H1 (cell line): ENCODE measurements at regions not wholly inside any gene's neighbourhood (a gene's known extent, or its start where the extent isn't known, plus 50 kb on each side); places are given as distances from the start of the nearest gene placed in this dataset.

Experiments
- CTCF ChIA-PET: fragments of 300-600 bp; sonication (Branson Sonifier 250); formaldehyde crosslinking; loops from one replicate; lab custom pipeline; 2021; ENCODE audit not compliant: partially characterized antibody; lab: Charles Lee
- POLR2A ChIA-PET: fragments of 300-600 bp; sonication (Branson Sonifier 250); formaldehyde crosslinking; loops from one replicate; lab custom pipeline; 2021; ENCODE audit warnings: inconsistent platforms; ENCODE audit not compliant: partially characterized antibody; lab: Charles Lee
- DNase-seq, 2 experiments: peaks; one replicate each; pipeline versions ENCODE4 v3.0.0 to v3.0.0-alpha.2; 2010 to 2022; ENCODE audit warnings: low spot score in 2 of 2, low read depth in 1 of 2, mixed read lengths in 1 of 2
- FAIRE-seq: peaks from 2 replicates; lab custom pipeline; 2011; peaks lifted over from hg19 to GRCh38; lab: Jason Lieb, UNC
- H2AFZ ChIP-seq: 2 replicates; pipeline ENCODE4 v1.8.1; 2012; ENCODE audit warnings: low read length, inconsistent platforms
- H2AK5ac ChIP-seq: 2 replicates; pipeline ENCODE4 v1.6.1; 2013; ENCODE audit warnings: low read depth, low read length
- H2BK120ac ChIP-seq: replicated peaks from 2 replicates; pipeline ENCODE3; 2013; ENCODE audit warnings: low read depth, low read length, inconsistent platforms
- H2BK12ac ChIP-seq: 2 replicates; pipeline ENCODE4 v1.6.1; 2013; ENCODE audit warnings: low read depth, low read length
- H2BK15ac ChIP-seq: 2 replicates; pipeline ENCODE4 v1.6.1; 2013; ENCODE audit warnings: low read length
- H2BK20ac ChIP-seq: 2 replicates; pipeline ENCODE4 v1.6.1; 2013; ENCODE audit warnings: low read length
- H2BK5ac ChIP-seq: 2 replicates; pipeline ENCODE4 v1.6.1; 2013; ENCODE audit warnings: low read depth, low read length
- H3K14ac ChIP-seq: 2 replicates; pipeline ENCODE4 v1.6.1; 2013; ENCODE audit warnings: inconsistent platforms; ENCODE audit not compliant: insufficient read length
- H3K18ac ChIP-seq: 2 replicates; pipeline ENCODE4 v1.6.1; 2013; ENCODE audit warnings: low read length; ENCODE audit errors: extremely low read depth
- H3K23ac ChIP-seq: 2 replicates; pipeline ENCODE4 v1.6.1; 2013; ENCODE audit warnings: inconsistent platforms; ENCODE audit not compliant: insufficient read length
- H3K23me2 ChIP-seq: 2 replicates; pipeline ENCODE4 v1.6.1; 2013; ENCODE audit warnings: low read depth, low read length
- H3K27ac ChIP-seq: 2 replicates; pipeline ENCODE4 v1.6.1; 2011; ENCODE audit warnings: low read depth, low read length, inconsistent platforms
- H3K27me3 ChIP-seq, 4 experiments: replicated peaks in 1 of 4; 1 replicate in 1 of 4; 2 replicates in 3 of 4; pipeline versions ENCODE4 v1.6.1 to v1.8.1; 2011 to 2013; ENCODE audit warnings: low read length in 3 of 4, mild to moderate bottlenecking in 3 of 4, inconsistent platforms in 2 of 4, mixed read lengths in 2 of 4, moderate library complexity in 1 of 4; ENCODE audit not compliant: control insufficient read depth in 3 of 4, insufficient read depth in 3 of 4; ENCODE audit errors: extremely low read depth in 1 of 4
- H3K36me3 ChIP-seq, 4 experiments: 2 replicates each; pipeline versions ENCODE4 v1.6.1 to v1.8.1; 2011 to 2013; ENCODE audit warnings: mild to moderate bottlenecking in 4 of 4, low read length in 3 of 4, moderate library complexity in 2 of 4, control low read depth in 1 of 4, inconsistent platforms in 1 of 4; ENCODE audit not compliant: insufficient read depth in 4 of 4, control insufficient read depth in 2 of 4
- H3K4ac ChIP-seq: replicated peaks from 2 replicates; pipeline ENCODE3; 2013; ENCODE audit warnings: low read length, low read depth, mixed read lengths, inconsistent platforms; ENCODE audit not compliant: insufficient read length
- H3K4me1 ChIP-seq, 4 experiments: replicated peaks in 1 of 4; 1 replicate in 1 of 4; 2 replicates in 3 of 4; pipeline versions ENCODE4 v1.6.1 to v1.8.1; 2011 to 2013; ENCODE audit warnings: low read length in 3 of 4, inconsistent platforms in 2 of 4, mixed read lengths in 1 of 4; ENCODE audit not compliant: insufficient read depth in 4 of 4, control insufficient read depth in 3 of 4
- H3K4me2 ChIP-seq, 2 experiments: 2 replicates each; pipeline versions ENCODE4 v1.6.1 to v1.8.1; 2011 to 2013; ENCODE audit warnings: low read depth in 2 of 2, low read length in 2 of 2, control low read depth in 1 of 2, inconsistent platforms in 1 of 2, mild to moderate bottlenecking in 1 of 2; ENCODE audit not compliant: insufficient read depth in 1 of 2
- H3K4me3 ChIP-seq, 4 experiments: fragments of 200-600, 300-600 bp in 1 of 4; sonication (generic), shearing (Covaris generic), sonication (Bioruptor Twin) in 1 of 4; 2 replicates each; pipeline versions ENCODE4 v1.5.1 to v1.8.1; 2011 to 2016; ENCODE audit warnings: low read length in 4 of 4, low read depth in 3 of 4, control low read depth in 2 of 4, inconsistent platforms in 2 of 4, mild to moderate bottlenecking in 2 of 4, mixed read lengths in 1 of 4, moderate library complexity in 1 of 4; ENCODE audit not compliant: insufficient read depth in 2 of 4; ENCODE audit errors: extremely low read depth in 1 of 4
- H3K56ac ChIP-seq: replicated peaks from 2 replicates; pipeline ENCODE3; 2013; ENCODE audit warnings: low read depth, mild to moderate bottlenecking, mixed read lengths, low read length, inconsistent platforms; ENCODE audit not compliant: insufficient read length
- H3K79me1 ChIP-seq: 2 replicates; pipeline ENCODE4 v1.6.1; 2013; ENCODE audit warnings: low read depth, low read length, control low read depth
- H3K79me2 ChIP-seq, 2 experiments: 2 replicates each; pipeline versions ENCODE4 v1.6.1 to v1.8.1; 2012 to 2013; ENCODE audit warnings: low read length in 2 of 2, mild to moderate bottlenecking in 2 of 2, inconsistent platforms in 1 of 2; ENCODE audit not compliant: insufficient read depth in 2 of 2, control insufficient read depth in 1 of 2
- H3K9ac ChIP-seq, 4 experiments: replicated peaks in 1 of 4; 1 replicate in 1 of 4; 2 replicates in 3 of 4; pipeline versions ENCODE4 v1.6.1 to v1.8.1; 2011 to 2013; ENCODE audit warnings: low read depth in 3 of 4, low read length in 3 of 4, control low read depth in 2 of 4, mild to moderate bottlenecking in 2 of 4, moderate library complexity in 2 of 4, inconsistent platforms in 1 of 4; ENCODE audit errors: extremely low read depth in 1 of 4
- H3K9me3 ChIP-seq, 2 experiments: 2 replicates each; pipeline versions ENCODE4 v1.6.1 to v1.8.1; 2012 to 2013; ENCODE audit warnings: mild to moderate bottlenecking in 2 of 2, moderate library complexity in 2 of 2, control low read depth in 1 of 2, inconsistent platforms in 1 of 2, low read depth in 1 of 2, low read length in 1 of 2, mixed read lengths in 1 of 2; ENCODE audit not compliant: insufficient read depth in 2 of 2
- H4K20me1 ChIP-seq, 2 experiments: replicated peaks in 1 of 2; 2 replicates each; pipeline versions ENCODE3 to v1.8.1; 2011 to 2013; ENCODE audit warnings: inconsistent platforms in 2 of 2, low read length in 2 of 2, mild to moderate bottlenecking in 1 of 2; ENCODE audit not compliant: insufficient read depth in 2 of 2, control insufficient read depth in 1 of 2
- H4K5ac ChIP-seq: 2 replicates; pipeline ENCODE4 v1.6.1; 2013; ENCODE audit warnings: low read length, low read depth, mixed read lengths, inconsistent platforms; ENCODE audit not compliant: insufficient read length
- H4K8ac ChIP-seq: 2 replicates; pipeline ENCODE4 v1.8.0; 2013; ENCODE audit warnings: mild to moderate bottlenecking, moderate library complexity, low read length, inconsistent platforms; ENCODE audit not compliant: insufficient read depth; ENCODE audit errors: extremely low read depth
- H4K91ac ChIP-seq: replicated peaks from 2 replicates; pipeline ENCODE3; 2013; ENCODE audit warnings: low read length, mixed read lengths, inconsistent platforms; ENCODE audit not compliant: insufficient read length
- CTCF ChIP-seq, 3 experiments: IDR thresholded peaks; 1 replicate in 2 of 3; 2 replicates in 1 of 3; pipeline versions ENCODE4 v1.5.1 to v1.6.1; 2011; ENCODE audit warnings: low read length in 3 of 3, mild to moderate bottlenecking in 3 of 3, inconsistent platforms in 2 of 3, low read depth in 1 of 3, moderate library complexity in 1 of 3; ENCODE audit not compliant: insufficient read depth in 1 of 3; ENCODE audit errors: control extremely low read depth in 1 of 3
- GTF2F1 ChIP-seq: IDR thresholded peaks from 2 replicates; pipeline ENCODE4 v1.6.1; 2012; ENCODE audit warnings: low read depth, low read length, improper control_type of control experiment, borderline replicate concordance
- SP1 ChIP-seq: IDR thresholded peaks from 2 replicates; pipeline ENCODE4 v1.6.1; 2011; ENCODE audit warnings: low read depth, low read length
- TBP ChIP-seq: IDR thresholded peaks from 2 replicates; pipeline ENCODE4 v1.6.1; 2011; ENCODE audit warnings: low read depth, low read length, improper control_type of control experiment
- WGBS, 2 experiments: shearing (Covaris generic) in 1 of 2; methylation state at CpG; one replicate each; pipeline versions ENCODE4 v1.1.6 to v1.1.7; 2013 to 2015; ENCODE audit warnings: low lambda C conversion rate in 2 of 2, mixed read lengths in 2 of 2, inconsistent platforms in 1 of 2, low coverage in 1 of 2, missing lambda C conversion rate in 1 of 2; ENCODE audit not compliant: insufficient replicate concordance in 2 of 2, insufficient coverage in 1 of 2, insufficient read length in 1 of 2; ENCODE audit errors: extremely low coverage in 1 of 2, missing lambda C conversion rate in 1 of 2; 5-methylcytosine and 5-hydroxymethylcytosine counted together

- no peak overlapping the region for H4K5ac ChIP-seq
- H3K23me2 ChIP-seq, result no peaks in the 10 kb centered on the region
- H2AK5ac ChIP-seq, result no peak overlapping the region
- H2BK20ac ChIP-seq, result no peak overlapping the region
- H3K27ac ChIP-seq, result no peak overlapping the region
- peaks cover 2 to 16% (median 8%) of the 10 kb centered on the region in 4 experiments; a peak in 6 of 7 replicates for H3K4me1 ChIP-seq
- H3K9me3 ChIP-seq, result 0 out of 4 replicates have a peak, but pooled peaks cover 0 to 2% of the 10 kb centered on the region in 2 experiments
- 90% methylated on average over 19 of the region's 19 CpGs; no CpG with 5 or more reads in 1 of the 2 experiments for WGBS, 2 experiments
- no peak overlapping the region for H3K56ac ChIP-seq
- peak overlapping the region; percentile 25; the same call in 1 of the 2 replicates for H2BK15ac ChIP-seq
- FAIRE-seq (no peak), DNase-seq (no peak)
- H3K23ac ChIP-seq, result no peak overlapping the region
- CTCF ChIA-PET, result interaction anchor here (0.8 to 1.5 kb wide), 10 partner anchors 13 to 231 kb away, joined by 3 to 5 read pairs (median 3); partner anchors contain the start of gene DISP3
- no peak overlapping the region for H3K4me2 ChIP-seq
- POLR2A ChIA-PET, result interaction anchor here (0.7 to 1.5 kb wide), 3 partner anchors 9 to 202 kb away, joined by 3 to 4 read pairs (median 3); no protein-coding TSS in a partner anchor
- H2BK120ac ChIP-seq, result no peak overlapping the region
- no peaks in the 10 kb centered on the region; a peak in 1 of 7 replicates for H3K27me3 ChIP-seq
- no peak overlapping the region for H3K4me3 ChIP-seq
- no peak for TF ChIP-seq SP1
- TF ChIP-seq TBP, result no peak
- TF ChIP-seq GTF2F1, result no peak
- TF ChIP-seq CTCF (IDR thresholded peaks at IDR 0.05; ENCODE audit: control extremely low read depth in 1 of 3, insufficient read depth in 1 of 3, low read depth in 1 of 3, low read length in 3 of 3), result peak in 1 of 3 experiments; percentile 14; a peak in 1 of 4 replicates
- H3K36me3 ChIP-seq, result no peaks in the 10 kb centered on the region
- H3K79me2 ChIP-seq, result no peaks in the 10 kb centered on the region
- no peaks in the 10 kb centered on the region for H3K79me1 ChIP-seq
- H2BK5ac ChIP-seq, result no peak overlapping the region
- H3K14ac ChIP-seq, result no peak overlapping the region
- H2BK12ac ChIP-seq, result no peak overlapping the region
- H3K4ac ChIP-seq, result no peak overlapping the region
- peak overlapping the region; percentile 26; the same call in 1 of the 2 replicates for H4K8ac ChIP-seq
- peak overlapping the region; percentile 16 for H4K91ac ChIP-seq
- no peaks in the 10 kb centered on the region for H4K20me1 ChIP-seq
- H3K9ac ChIP-seq, result no peak overlapping the region
- H2AFZ ChIP-seq, result no peak overlapping the region
- no peak overlapping the region; the same call in 1 of the 2 replicates for H3K18ac ChIP-seq
Observed at GRCh38 chr1:11414926-11415538, 63.9 kb upstream of the DISP3 start.
